ENCODE measurements at regions not wholly inside any gene's neighbourhood (a gene's known extent, or its start where the extent isn't known, plus 50 kb on each side); places are given as distances from the start of the nearest gene placed in this dataset.

GRCh38 chr16:51569203-51569931, 418.3 kb upstream of the SALL1 start:
- TF ChIP-seq, protein P1, sequence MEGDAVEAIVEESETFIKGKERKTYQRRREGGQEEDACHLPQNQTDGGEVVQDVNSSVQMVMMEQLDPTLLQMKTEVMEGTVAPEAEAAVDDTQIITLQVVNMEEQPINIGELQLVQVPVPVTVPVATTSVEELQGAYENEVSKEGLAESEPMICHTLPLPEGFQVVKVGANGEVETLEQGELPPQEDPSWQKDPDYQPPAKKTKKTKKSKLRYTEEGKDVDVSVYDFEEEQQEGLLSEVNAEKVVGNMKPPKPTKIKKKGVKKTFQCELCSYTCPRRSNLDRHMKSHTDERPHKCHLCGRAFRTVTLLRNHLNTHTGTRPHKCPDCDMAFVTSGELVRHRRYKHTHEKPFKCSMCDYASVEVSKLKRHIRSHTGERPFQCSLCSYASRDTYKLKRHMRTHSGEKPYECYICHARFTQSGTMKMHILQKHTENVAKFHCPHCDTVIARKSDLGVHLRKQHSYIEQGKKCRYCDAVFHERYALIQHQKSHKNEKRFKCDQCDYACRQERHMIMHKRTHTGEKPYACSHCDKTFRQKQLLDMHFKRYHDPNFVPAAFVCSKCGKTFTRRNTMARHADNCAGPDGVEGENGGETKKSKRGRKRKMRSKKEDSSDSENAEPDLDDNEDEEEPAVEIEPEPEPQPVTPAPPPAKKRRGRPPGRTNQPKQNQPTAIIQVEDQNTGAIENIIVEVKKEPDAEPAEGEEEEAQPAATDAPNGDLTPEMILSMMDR (IDR thresholded peaks at IDR 0.05; ENCODE audit: extremely low read depth in 1 of 2, insufficient read depth in 1 of 2, low read depth in 1 of 2, low read length in 2 of 2), result no peak
- TF ChIP-seq POLR2AphosphoS5 (IDR thresholded peaks at IDR 0.05; ENCODE audit: insufficient read depth, low read depth, low read length) (peak; percentile 73), POLR2A (IDR thresholded peaks at IDR 0.05; ENCODE audit: low read depth, low read length) (no peak), EZH2 (IDR thresholded peaks at IDR 0.05; ENCODE audit: borderline replicate concordance, low read depth, low read length, severe bottlenecking) (no peak), MAX (IDR thresholded peaks at IDR 0.05; ENCODE audit: insufficient read depth, insufficient read length) (no peak), JUN (IDR thresholded peaks at IDR 0.05; ENCODE audit: borderline replicate concordance, insufficient read depth, insufficient read length, low read depth) (peak; percentile 50), MYC (IDR thresholded peaks at IDR 0.05; ENCODE audit: low read depth, low read length) (no peak), FOS (IDR thresholded peaks at IDR 0.05; ENCODE audit: borderline replicate concordance, insufficient read depth, low read length) (peak; percentile 84), GATA2 (IDR thresholded peaks at IDR 0.05; ENCODE audit: insufficient read depth, insufficient read length, low read depth, low read length) (peak; percentile 59)

All from endothelial cell of umbilical vein (primary cell).